ENCODE measurements at regions not wholly inside any gene's neighbourhood (a gene's known extent, or its start where the extent isn't known, plus 50 kb on each side); places are given as distances from the start of the nearest gene placed in this dataset.
"Not testable (repeated sequence)": the region's sequence is repeated elsewhere in the genome, so short reads cannot be mapped to it uniquely, and the experiment has no call there.

DNA sequence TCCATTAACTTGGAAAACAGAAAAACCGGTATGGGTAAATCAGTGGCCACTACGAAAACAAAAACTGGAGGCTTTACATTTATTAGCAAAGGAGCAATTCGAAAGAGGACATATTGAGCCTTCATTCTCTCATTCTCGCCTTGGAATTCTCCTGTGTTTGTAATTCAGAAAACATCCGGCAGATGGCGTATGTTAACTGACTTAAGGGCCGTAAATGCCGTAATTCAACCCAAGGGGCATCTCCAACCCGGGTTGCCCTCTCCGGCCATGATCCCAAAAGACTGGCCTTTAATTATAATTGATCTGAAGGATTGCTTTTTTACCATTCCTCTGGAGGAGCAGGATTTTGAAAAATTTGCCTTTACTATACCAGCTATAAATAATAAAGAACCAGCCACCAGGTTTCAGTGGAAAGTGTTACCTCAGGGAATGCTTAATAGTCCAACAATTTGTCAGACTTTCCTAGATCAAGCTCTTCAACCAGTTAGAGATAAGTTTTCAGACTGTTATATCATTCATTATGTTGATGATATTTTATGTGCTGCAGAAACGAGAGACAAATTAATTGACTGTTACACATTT lies 160.9 kb downstream of the GPX5 start:
- ATAC-seq (ENCODE audit: low FRiP score in 2 of 2); H3K27me3 ChIP-seq; H3K9me3 ChIP-seq; H3K4me1 ChIP-seq; H3K4me3 ChIP-seq; H3K27ac ChIP-seq; H3K36me3 ChIP-seq: not testable (repeated sequence)
- peak in 1 of 2 donors; percentile 28 for DNase-seq
- 3 to 5% methylated on average over 11 of the region's 11 CpGs for WGBS, 2 donors
- TF ChIP-seq, protein P1, sequence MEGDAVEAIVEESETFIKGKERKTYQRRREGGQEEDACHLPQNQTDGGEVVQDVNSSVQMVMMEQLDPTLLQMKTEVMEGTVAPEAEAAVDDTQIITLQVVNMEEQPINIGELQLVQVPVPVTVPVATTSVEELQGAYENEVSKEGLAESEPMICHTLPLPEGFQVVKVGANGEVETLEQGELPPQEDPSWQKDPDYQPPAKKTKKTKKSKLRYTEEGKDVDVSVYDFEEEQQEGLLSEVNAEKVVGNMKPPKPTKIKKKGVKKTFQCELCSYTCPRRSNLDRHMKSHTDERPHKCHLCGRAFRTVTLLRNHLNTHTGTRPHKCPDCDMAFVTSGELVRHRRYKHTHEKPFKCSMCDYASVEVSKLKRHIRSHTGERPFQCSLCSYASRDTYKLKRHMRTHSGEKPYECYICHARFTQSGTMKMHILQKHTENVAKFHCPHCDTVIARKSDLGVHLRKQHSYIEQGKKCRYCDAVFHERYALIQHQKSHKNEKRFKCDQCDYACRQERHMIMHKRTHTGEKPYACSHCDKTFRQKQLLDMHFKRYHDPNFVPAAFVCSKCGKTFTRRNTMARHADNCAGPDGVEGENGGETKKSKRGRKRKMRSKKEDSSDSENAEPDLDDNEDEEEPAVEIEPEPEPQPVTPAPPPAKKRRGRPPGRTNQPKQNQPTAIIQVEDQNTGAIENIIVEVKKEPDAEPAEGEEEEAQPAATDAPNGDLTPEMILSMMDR (IDR thresholded peaks at IDR 0.05): peak; percentile 46 to 80 (median 73)

DNA sequence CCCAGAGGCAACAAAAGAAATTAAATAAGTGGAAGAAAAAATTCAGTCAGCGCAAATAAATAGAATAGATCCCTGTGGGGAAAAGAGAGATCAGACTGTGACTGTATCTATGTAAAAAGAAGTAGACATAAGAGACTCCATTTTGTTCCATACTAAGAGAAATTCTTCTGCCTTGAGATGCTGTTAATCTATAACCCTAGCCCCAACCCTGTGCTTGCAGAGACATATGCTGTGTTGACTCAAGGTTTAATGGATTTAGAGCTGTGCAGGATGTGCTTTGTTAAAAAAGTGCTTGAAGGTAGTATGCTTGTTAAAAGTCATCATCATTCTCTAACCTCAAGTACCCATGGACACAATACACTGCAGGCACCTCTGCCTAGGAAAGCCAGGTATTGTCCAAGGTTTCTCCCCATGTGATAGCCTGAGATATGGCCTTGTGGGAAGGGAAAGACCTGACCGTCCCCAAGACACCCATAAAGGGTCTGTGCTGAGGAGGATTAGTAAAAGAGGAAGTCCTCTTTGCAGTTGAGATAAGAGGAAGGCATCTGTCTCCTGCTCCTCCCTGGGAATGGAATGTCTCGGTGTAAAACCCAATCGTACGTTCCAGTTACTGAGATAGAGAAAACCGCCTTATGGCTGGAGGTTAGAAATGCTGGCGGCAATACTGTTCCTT lies 161.8 kb downstream of the GPX5 start:
- ATAC-seq (ENCODE audit: low FRiP score in 2 of 2); DNase-seq; H3K27me3 ChIP-seq: not testable (repeated sequence)

GRCh38 chr6:28691991-28692390 lies 166.3 kb downstream of the GPX5 start:
- DNase-seq; H3K4me1 ChIP-seq; H3K9me3 ChIP-seq; H3K27ac ChIP-seq; H3K36me3 ChIP-seq; ATAC-seq (ENCODE audit: low FRiP score in 2 of 2); H3K4me3 ChIP-seq: not testable (repeated sequence)
- H3K27me3 ChIP-seq: peaks cover 0 to 19% (median 6%) of the 10 kb centered on the region in 4 donors
- 31 to 44% methylated on average over 4 of the region's 4 CpGs for WGBS, 2 donors

More for the DNA sequence above, 161.8 kb downstream of the GPX5 start:
- WGBS, 2 donors: 36 to 56% methylated on average over 4 to 7 of the region's 7 CpGs
- not testable (repeated sequence) for H3K36me3 ChIP-seq, H3K4me3 ChIP-seq, H3K27ac ChIP-seq, H3K4me1 ChIP-seq, H3K9me3 ChIP-seq

- Histone ChIP-seq H3K9me3 (no peaks in the 10 kb centered on the region), H3K27ac (no peak overlapping the region), H3K36me3 (no peaks in the 10 kb centered on the region), H3K4me3 (no peak overlapping the region), H3K27me3 (peaks cover 0 to 23% (median 6%) of the 10 kb centered on the region in 4 donors), H3K4me1 (no peaks in the 10 kb centered on the region)
- ATAC-seq (ENCODE audit: low FRiP score in 2 of 2): no peak
- WGBS, 2 donors: 31 to 57% methylated on average over 23 of the region's 23 CpGs
- TF ChIP-seq, protein P1 (IDR thresholded peaks at IDR 0.05): no peak
- TF ChIP-seq EP300 (IDR thresholded peaks at IDR 0.05): no peak
- no peak for TF ChIP-seq POLR2A (IDR thresholded peaks at IDR 0.05)
- no peak for TF ChIP-seq POLR2AphosphoS5 (IDR thresholded peaks at IDR 0.05)
- DNase-seq: no peak
Measured at GRCh38 chr6:28693033-28693750, 167.5 kb downstream of the GPX5 start.

DNA sequence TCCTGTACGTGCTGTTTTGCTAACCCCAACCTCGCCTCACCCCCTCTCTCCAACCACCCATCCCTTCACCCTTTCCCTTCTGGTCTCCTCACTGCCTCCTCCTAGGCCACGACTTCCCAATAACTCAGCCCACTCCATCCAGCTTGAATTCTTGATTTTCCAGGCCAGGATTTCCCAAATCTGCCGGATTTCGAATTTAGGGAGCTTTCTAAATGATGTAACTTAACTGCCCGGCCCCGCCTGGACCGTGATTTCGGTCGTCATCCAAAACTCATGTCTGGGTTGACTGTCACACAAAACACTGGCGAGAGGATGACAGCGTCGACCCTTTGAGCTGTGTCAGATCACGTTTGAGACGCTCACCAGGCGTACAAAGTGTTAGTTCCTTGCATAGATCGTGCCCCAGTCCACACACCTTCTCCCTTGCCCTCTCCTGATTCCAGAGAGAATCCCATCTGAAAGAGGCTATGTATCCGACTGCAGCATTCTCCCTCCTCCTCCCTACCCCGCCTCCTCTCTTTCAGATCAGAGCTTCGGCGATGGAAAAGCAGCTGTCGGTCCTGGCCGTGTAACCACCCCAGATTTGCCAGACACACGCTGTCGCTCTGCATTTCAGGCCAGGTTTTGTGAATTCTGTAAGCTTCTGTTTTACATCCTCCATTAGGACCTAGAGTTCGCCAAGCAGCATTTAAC lies 168.2 kb downstream of the GPX5 start:
- Histone ChIP-seq H3K4me1 (no peaks in the 10 kb centered on the region), H3K9me3 (no peaks in the 10 kb centered on the region), H3K27ac (no peak overlapping the region), H3K4me3 (no peak overlapping the region), H3K27me3 (peaks cover 0 to 23% (median 6%) of the 10 kb centered on the region in 4 donors), H3K36me3 (no peaks in the 10 kb centered on the region)
- DNase-seq: no peak
- 11 to 28% methylated on average over 20 to 26 of the region's 26 CpGs for WGBS, 2 donors
- no peak for TF ChIP-seq POLR2AphosphoS5 (IDR thresholded peaks at IDR 0.05)
- no peak for ATAC-seq (ENCODE audit: low FRiP score in 2 of 2)

DNA sequence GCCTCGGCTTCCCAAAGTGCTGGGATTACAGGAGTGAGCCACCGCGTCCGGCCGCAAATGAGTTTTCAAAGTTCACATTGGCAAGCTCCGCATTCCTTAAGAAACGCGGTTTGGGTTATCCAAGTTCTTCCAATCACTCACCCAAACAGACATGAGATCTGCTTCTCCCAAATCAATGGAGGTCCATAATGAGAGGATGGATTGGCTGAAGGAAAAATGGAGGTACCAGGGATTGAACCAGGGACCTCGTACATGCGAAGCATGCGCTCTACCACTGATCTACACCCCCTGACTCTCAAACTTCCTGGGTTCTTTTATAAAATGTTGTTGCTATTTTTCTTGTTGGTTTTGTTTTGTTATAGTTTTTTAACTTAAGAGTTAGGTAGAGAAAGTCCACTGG lies 170.0 kb downstream of the GPX5 start:
- Histone ChIP-seq H3K4me3 (no peak overlapping the region), H3K27me3 (peaks cover 0 to 23% (median 6%) of the 10 kb centered on the region in 4 donors), H3K36me3 (no peaks in the 10 kb centered on the region), H3K4me1 (no peaks in the 10 kb centered on the region), H3K9me3 (no peaks in the 10 kb centered on the region), H3K27ac (no peak overlapping the region)
- no peak for DNase-seq
- TF ChIP-seq POLR2AphosphoS5 (IDR thresholded peaks at IDR 0.05): no peak
- no peak for TF ChIP-seq POLR2A (IDR thresholded peaks at IDR 0.05)
- TF ChIP-seq, protein P1 (IDR thresholded peaks at IDR 0.05): no peak
- TF ChIP-seq EP300 (IDR thresholded peaks at IDR 0.05): no peak
- 21 to 57% methylated on average over 11 of the region's 11 CpGs for WGBS, 2 donors
- ATAC-seq (ENCODE audit: low FRiP score in 2 of 2): no peak

Data from upper lobe of left lung (tissue), 6 donors.